SK-N-SH treated with all-trans-retinoic acid at 6 μM for 48 hours (cell line): ENCODE measurements at regions not wholly inside any gene's neighbourhood (a gene's known extent, or its start where the extent isn't known, plus 50 kb on each side); places are given as distances from the start of the nearest gene placed in this dataset.

Experiments used
- ARNTL ChIP-seq: fragments of 450-650 bp; formaldehyde crosslinking; IDR thresholded peaks from 2 replicates; pipeline ENCODE4 v1.5.0; 2020; ENCODE audit warnings: low read depth, mild to moderate bottlenecking, moderate library complexity, borderline replicate concordance
- CREB5 ChIP-seq: fragments of 250-450 bp; sonication (Bioruptor Pico); IDR thresholded peaks from 2 replicates; pipeline ENCODE4 v1.5.1; 2020; ENCODE audit warnings: low read depth, mild to moderate bottlenecking, moderate library complexity
- CSDC2 ChIP-seq: fragments of 250-450 bp; sonication (Bioruptor Pico); IDR thresholded peaks from 2 replicates; pipeline ENCODE4 v1.5.0; 2020; ENCODE audit warnings: mild to moderate bottlenecking, moderate library complexity
- ESRRG ChIP-seq: fragments of 250-450 bp; sonication (Bioruptor Pico); IDR thresholded peaks from 2 replicates; pipeline ENCODE4 v1.6.1; 2021; ENCODE audit warnings: mild to moderate bottlenecking
- OSR1 ChIP-seq: fragments of 250-450 bp; sonication (Bioruptor Pico); IDR thresholded peaks from 2 replicates; pipeline ENCODE4 v1.8.0; 2022; ENCODE audit warnings: moderate library complexity, mild to moderate bottlenecking, inconsistent platforms
- PATZ1 ChIP-seq: fragments of 250-450 bp; sonication (Bioruptor Pico); IDR thresholded peaks from 2 replicates; pipeline ENCODE4 v1.8.0; 2020; ENCODE audit warnings: mild to moderate bottlenecking, moderate library complexity, borderline replicate concordance
- RARB ChIP-seq: fragments of 250-450 bp; sonication (Bioruptor Pico); IDR thresholded peaks from 2 replicates; pipeline ENCODE4 v1.8.0; 2021; ENCODE audit warnings: mild to moderate bottlenecking, moderate library complexity
- SNAI2 ChIP-seq: fragments of 250-450 bp; sonication (Bioruptor Pico); IDR thresholded peaks from 2 replicates; pipeline ENCODE4 v1.5.0; 2020; ENCODE audit warnings: mild to moderate bottlenecking, moderate library complexity
- TOX ChIP-seq: fragments of 250-450 bp; sonication (Bioruptor Pico); IDR thresholded peaks from 2 replicates; pipeline ENCODE4 v1.8.0; 2021; ENCODE audit warnings: mild to moderate bottlenecking, moderate library complexity, borderline replicate concordance
- TSHZ2 ChIP-seq: fragments of 250-450 bp; sonication (Bioruptor Pico); IDR thresholded peaks from 2 replicates; pipeline ENCODE4 v1.5.0; 2020; ENCODE audit warnings: mild to moderate bottlenecking, moderate library complexity
- ZNF8 ChIP-seq: fragments of 450-650 bp; formaldehyde crosslinking; IDR thresholded peaks from 2 replicates; pipeline ENCODE4 v1.5.0; 2020; ENCODE audit warnings: mild to moderate bottlenecking, moderate library complexity

GRCh38 chr6:133136177-133136880 is 104.8 kb upstream of the EYA4 start:
- TF ChIP-seq PATZ1 (no peak), SNAI2 (CRISPR knock-in tag) (no peak), RARB (no peak), CREB5 (CRISPR knock-in tag) (no peak), TOX (CRISPR knock-in tag) (no peak), ESRRG (no peak), ARNTL (CRISPR knock-in tag) (no peak), OSR1 (no peak), CSDC2 (no peak), TSHZ2 (CRISPR knock-in tag) (no peak), ZNF8 (CRISPR knock-in tag) (no peak)
